Right renal cortex interstitium (tissue), 3 donors: ENCODE measurements at regions not wholly inside any gene's neighbourhood (a gene's known extent, or its start where the extent isn't known, plus 50 kb on each side); places are given as distances from the start of the nearest gene placed in this dataset.
"Not testable (repeated sequence)": the region's sequence is repeated elsewhere in the genome, so short reads cannot be mapped to it uniquely, and the experiment has no call there.

ENCODE experiments used
- DNase-seq, 3 donors: peaks; one replicate each; pipeline ENCODE4 v3.0.0-alpha.2; 2013; ENCODE audit warnings: low read depth in 3 of 3, low spot score in 2 of 3

- DNase-seq: no peak
Observed at GRCh38 chr18:15005313-15006130, 257.6 kb downstream of the ANKRD30B start.

GRCh38 chr18:15006616-15007015 lies 258.6 kb downstream of the ANKRD30B start:
- not testable (repeated sequence) for DNase-seq

- not testable (repeated sequence) for DNase-seq
Observed at GRCh38 chr18:15026041-15026440, 278.1 kb downstream of the ANKRD30B start.

GRCh38 chr18:15028037-15028436 lies 280.1 kb downstream of the ANKRD30B start:
- not testable (repeated sequence) for DNase-seq

GRCh38 chr18:15060279-15060880 lies 312.4 kb downstream of the ANKRD30B start:
- DNase-seq: not testable (repeated sequence)

- not testable (repeated sequence) for DNase-seq
Observed at GRCh38 chr18:15061289-15061896, 313.4 kb downstream of the ANKRD30B start.

GRCh38 chr18:15066434-15066833 lies 318.5 kb downstream of the ANKRD30B start:
- not testable (repeated sequence) for DNase-seq

GRCh38 chr18:15071311-15071710 lies 323.3 kb downstream of the ANKRD30B start:
- not testable (repeated sequence) for DNase-seq
